ENCODE measurements at regions not wholly inside any gene's neighbourhood (a gene's known extent, or its start where the extent isn't known, plus 50 kb on each side); places are given as distances from the start of the nearest gene placed in this dataset.

GRCh38 chr1:5514527-5515183 is 477.6 kb downstream of the NPHP4 start:
- no peak for DNase-seq (ENCODE audit: low read depth)
- H3K4me3 ChIP-seq (ENCODE audit: low read depth, low read length) = no peak overlapping the region
- TF ChIP-seq CTCF (IDR thresholded peaks at IDR 0.05; ENCODE audit: control insufficient read depth, extremely low read depth, insufficient read depth) = peak; percentile 95

GRCh38 chr1:5513846-5514526 is 478.2 kb downstream of the NPHP4 start:
- no peak for DNase-seq (ENCODE audit: low read depth)
- no peak overlapping the region for H3K4me3 ChIP-seq (ENCODE audit: low read depth, low read length)
- TF ChIP-seq CTCF (IDR thresholded peaks at IDR 0.05; ENCODE audit: control insufficient read depth, extremely low read depth, insufficient read depth) = no peak

GRCh38 chr1:5513179-5513578 is 479.0 kb downstream of the NPHP4 start:
- TF ChIP-seq CTCF (IDR thresholded peaks at IDR 0.05; ENCODE audit: control insufficient read depth, extremely low read depth, insufficient read depth) = no peak

GRCh38 chr1:5511381-5512097 is 480.7 kb downstream of the NPHP4 start:
- DNase-seq (ENCODE audit: low read depth) = no peak
- TF ChIP-seq CTCF (IDR thresholded peaks at IDR 0.05; ENCODE audit: control insufficient read depth, extremely low read depth, insufficient read depth) = no peak
- no peak overlapping the region for H3K4me3 ChIP-seq (ENCODE audit: low read depth, low read length)

More at GRCh38 chr1:5513179-5513578, 479.0 kb downstream of the NPHP4 start:
- no peak overlapping the region for H3K4me3 ChIP-seq (ENCODE audit: low read depth, low read length)
- DNase-seq (ENCODE audit: low read depth) = no peak

GRCh38 chr1:5509664-5510452 is 482.4 kb downstream of the NPHP4 start:
- no peak for DNase-seq (ENCODE audit: low read depth)
- no peak overlapping the region for H3K4me3 ChIP-seq (ENCODE audit: low read depth, low read length)
- peak; percentile 82 for TF ChIP-seq CTCF (IDR thresholded peaks at IDR 0.05; ENCODE audit: control insufficient read depth, extremely low read depth, insufficient read depth)

- DNase-seq (ENCODE audit: low read depth) = no peak
- H3K4me3 ChIP-seq (ENCODE audit: low read depth, low read length) = no peak overlapping the region
- TF ChIP-seq CTCF (IDR thresholded peaks at IDR 0.05; ENCODE audit: control insufficient read depth, extremely low read depth, insufficient read depth) = no peak
These were observed 483.4 kb downstream of the NPHP4 start for GRCh38 chr1:5508669-5509330.
